ENCODE measurements at regions not wholly inside any gene's neighbourhood (a gene's known extent, or its start where the extent isn't known, plus 50 kb on each side); places are given as distances from the start of the nearest gene placed in this dataset.

DNA sequence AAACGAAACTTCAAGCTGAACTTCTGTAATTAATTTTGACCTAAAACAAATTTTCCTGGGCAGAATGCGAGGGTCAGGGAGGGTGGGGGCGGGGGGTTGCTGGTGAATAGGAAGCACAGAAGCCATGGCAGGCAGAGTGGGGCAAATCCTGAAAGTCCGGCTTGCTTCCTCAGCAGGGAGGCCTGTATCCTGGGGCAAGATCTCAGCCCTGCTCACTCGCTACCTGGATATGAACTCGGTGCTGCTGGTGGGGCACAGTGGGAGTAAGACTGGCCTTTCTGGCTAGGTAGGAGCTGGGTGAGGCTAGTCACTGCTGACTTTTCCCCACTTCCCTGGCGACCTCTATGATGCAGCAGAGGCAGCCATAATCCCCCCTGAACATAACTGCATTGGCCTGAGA is 168.9 kb upstream of the CHORDC1 start:
- Mint-ChIP-seq H3K36me3 (ENCODE audit: low read depth) (no peaks in the 10 kb centered on the region), H3K4me1 (peaks cover 8% of the 10 kb centered on the region), H3K9me3 (no peaks in the 10 kb centered on the region), H3K27me3 (ENCODE audit: low read depth) (no peaks in the 10 kb centered on the region), H3K4me3 (no peak overlapping the region), H3K27ac (no peak overlapping the region)
- TF ChIP-seq, protein P1, sequence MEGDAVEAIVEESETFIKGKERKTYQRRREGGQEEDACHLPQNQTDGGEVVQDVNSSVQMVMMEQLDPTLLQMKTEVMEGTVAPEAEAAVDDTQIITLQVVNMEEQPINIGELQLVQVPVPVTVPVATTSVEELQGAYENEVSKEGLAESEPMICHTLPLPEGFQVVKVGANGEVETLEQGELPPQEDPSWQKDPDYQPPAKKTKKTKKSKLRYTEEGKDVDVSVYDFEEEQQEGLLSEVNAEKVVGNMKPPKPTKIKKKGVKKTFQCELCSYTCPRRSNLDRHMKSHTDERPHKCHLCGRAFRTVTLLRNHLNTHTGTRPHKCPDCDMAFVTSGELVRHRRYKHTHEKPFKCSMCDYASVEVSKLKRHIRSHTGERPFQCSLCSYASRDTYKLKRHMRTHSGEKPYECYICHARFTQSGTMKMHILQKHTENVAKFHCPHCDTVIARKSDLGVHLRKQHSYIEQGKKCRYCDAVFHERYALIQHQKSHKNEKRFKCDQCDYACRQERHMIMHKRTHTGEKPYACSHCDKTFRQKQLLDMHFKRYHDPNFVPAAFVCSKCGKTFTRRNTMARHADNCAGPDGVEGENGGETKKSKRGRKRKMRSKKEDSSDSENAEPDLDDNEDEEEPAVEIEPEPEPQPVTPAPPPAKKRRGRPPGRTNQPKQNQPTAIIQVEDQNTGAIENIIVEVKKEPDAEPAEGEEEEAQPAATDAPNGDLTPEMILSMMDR (IDR thresholded peaks at IDR 0.05; ENCODE audit: unreplicated experiment in 3 of 3): no peak

DNA sequence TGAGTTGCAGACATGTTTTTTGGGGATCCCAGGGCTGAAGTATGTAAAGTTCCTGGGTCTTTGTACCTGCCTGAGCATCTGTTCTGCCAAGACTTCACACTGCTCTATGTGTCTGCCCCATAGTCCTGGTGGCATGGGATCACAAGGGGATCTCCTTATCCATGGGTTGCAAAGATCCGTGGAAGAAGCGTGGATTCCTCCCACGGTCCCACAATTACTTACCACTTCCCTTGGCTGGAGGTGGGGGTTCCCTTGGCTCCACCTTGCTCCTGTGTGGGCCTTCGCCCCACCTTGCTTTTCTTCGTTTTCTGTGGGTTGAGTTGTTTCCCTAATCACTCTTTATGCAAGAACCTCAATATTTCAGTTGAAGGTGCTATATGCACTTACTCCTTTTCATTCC is 157.4 kb upstream of the CHORDC1 start:
- TF ChIP-seq, protein P1 (IDR thresholded peaks at IDR 0.05; ENCODE audit: unreplicated experiment in 3 of 3): no peak
- H3K27me3 Mint-ChIP-seq (ENCODE audit: low read depth): no peaks in the 10 kb centered on the region
- no peaks in the 10 kb centered on the region for H3K4me1 Mint-ChIP-seq
- no peak overlapping the region for H3K4me3 Mint-ChIP-seq
- no peaks in the 10 kb centered on the region for H3K9me3 Mint-ChIP-seq
- no peak overlapping the region for H3K27ac Mint-ChIP-seq
- no peaks in the 10 kb centered on the region for H3K36me3 Mint-ChIP-seq (ENCODE audit: low read depth)

DNA sequence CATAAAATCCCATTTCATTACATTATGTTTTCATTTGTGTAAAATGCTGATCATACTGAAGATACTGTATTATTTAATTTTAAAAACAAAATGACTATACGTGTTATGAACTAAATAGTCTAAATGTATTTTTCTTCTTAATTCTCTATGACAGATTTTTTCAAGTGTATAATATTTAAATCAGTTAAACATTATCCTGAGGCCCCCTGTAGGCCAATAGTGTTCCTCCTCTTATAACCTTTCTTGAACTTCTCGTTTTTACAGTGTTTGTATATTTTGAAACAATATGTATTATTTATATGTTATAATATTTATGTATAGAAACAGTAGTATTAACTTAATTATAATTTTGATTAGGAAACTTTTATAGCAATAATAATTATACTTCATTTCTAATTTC is 151.1 kb upstream of the CHORDC1 start:
- no peak overlapping the region for H3K4me3 Mint-ChIP-seq
- no peak overlapping the region for H3K27ac Mint-ChIP-seq
- H3K9me3 Mint-ChIP-seq: no peaks in the 10 kb centered on the region
- H3K36me3 Mint-ChIP-seq (ENCODE audit: low read depth): no peaks in the 10 kb centered on the region
- no peaks in the 10 kb centered on the region for H3K4me1 Mint-ChIP-seq
- H3K27me3 Mint-ChIP-seq (ENCODE audit: low read depth): no peaks in the 10 kb centered on the region
- TF ChIP-seq, protein P1 (IDR thresholded peaks at IDR 0.05; ENCODE audit: unreplicated experiment in 3 of 3): no peak

DNA sequence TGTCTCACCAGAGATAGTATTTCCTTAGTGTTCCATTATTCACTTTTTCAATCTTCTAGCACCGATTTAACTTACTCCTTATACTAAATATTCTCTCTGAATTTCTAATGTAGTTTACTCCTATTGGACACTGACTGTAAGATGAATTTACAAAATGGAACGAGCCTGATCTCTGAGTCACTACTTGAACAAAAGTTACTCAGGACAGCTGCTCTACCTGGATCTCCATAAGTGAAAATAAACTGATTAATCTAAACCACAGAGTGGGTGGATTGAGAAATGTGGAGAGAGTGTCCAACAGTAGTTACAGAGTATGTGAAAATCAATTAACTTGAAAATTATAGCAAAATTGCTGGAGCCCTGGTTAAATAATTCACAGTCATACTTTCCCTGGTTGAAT is 141.7 kb upstream of the CHORDC1 start:
- Mint-ChIP-seq H3K4me3 (no peak overlapping the region), H3K27ac (no peak overlapping the region), H3K27me3 (ENCODE audit: low read depth) (no peaks in the 10 kb centered on the region), H3K9me3 (no peaks in the 10 kb centered on the region), H3K36me3 (ENCODE audit: low read depth) (no peaks in the 10 kb centered on the region), H3K4me1 (no peaks in the 10 kb centered on the region)
- TF ChIP-seq, protein P1 (IDR thresholded peaks at IDR 0.05; ENCODE audit: unreplicated experiment in 3 of 3): no peak

DNA sequence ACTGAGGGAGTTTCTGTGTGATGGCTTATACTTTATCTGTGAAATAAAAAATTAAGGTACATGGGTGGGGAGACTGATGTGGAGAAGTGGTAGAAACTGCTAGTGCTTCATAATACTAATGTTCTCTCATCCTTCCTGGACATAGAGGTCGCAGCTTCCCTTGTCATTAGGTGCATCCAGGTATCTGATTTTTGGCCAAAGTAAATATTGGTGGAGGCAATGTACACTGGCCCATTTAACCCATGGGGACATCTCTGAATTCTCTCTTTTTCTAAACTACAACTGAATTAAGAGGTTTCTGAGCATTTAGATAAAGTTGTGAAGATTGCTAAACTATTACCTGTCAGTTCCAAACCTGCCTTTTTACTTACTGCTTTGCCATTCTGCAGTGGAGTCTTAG is 140.9 kb upstream of the CHORDC1 start:
- no peaks in the 10 kb centered on the region for H3K4me1 Mint-ChIP-seq
- no peaks in the 10 kb centered on the region for H3K27me3 Mint-ChIP-seq (ENCODE audit: low read depth)
- no peak overlapping the region for H3K4me3 Mint-ChIP-seq
- H3K27ac Mint-ChIP-seq: no peak overlapping the region
- TF ChIP-seq, protein P1 (IDR thresholded peaks at IDR 0.05; ENCODE audit: unreplicated experiment in 3 of 3): no peak
- no peaks in the 10 kb centered on the region for H3K36me3 Mint-ChIP-seq (ENCODE audit: low read depth)
- no peaks in the 10 kb centered on the region for H3K9me3 Mint-ChIP-seq

DNA sequence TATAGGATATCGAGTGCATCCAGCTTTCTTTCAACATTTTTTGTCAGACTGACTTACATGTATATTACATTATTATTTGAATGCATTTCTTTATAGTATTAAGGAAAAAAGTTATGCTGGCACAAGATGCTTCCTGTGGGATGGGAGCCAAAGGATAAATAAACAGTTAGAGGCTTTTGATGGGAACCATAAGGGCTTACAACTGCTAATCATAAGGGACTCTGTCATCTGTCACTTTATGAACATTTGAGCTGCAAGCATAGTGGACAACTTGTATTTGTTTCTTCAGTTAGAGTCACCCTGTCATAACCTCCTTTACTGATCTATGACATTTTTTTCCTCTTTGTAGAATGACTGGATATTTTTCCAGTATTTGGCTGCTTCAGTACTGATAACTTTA is 132.4 kb upstream of the CHORDC1 start:
- no peaks in the 10 kb centered on the region for H3K36me3 Mint-ChIP-seq (ENCODE audit: low read depth)
- H3K4me3 Mint-ChIP-seq: no peak overlapping the region
- no peaks in the 10 kb centered on the region for H3K9me3 Mint-ChIP-seq
- peaks cover 24% of the 10 kb centered on the region for H3K4me1 Mint-ChIP-seq
- TF ChIP-seq, protein P1 (IDR thresholded peaks at IDR 0.05; ENCODE audit: unreplicated experiment in 3 of 3): no peak
- H3K27me3 Mint-ChIP-seq (ENCODE audit: low read depth): no peaks in the 10 kb centered on the region
- H3K27ac Mint-ChIP-seq: no peak overlapping the region

All from nephron (organoid).